NCI-H526 treated with DMSO at 0.1 percent for 48 hours (cell line): ENCODE measurements at regions not wholly inside any gene's neighbourhood (a gene's known extent, or its start where the extent isn't known, plus 50 kb on each side); places are given as distances from the start of the nearest gene placed in this dataset.

Experiments used
- DNase-seq: peaks from one replicate; lab custom pipeline; 2025; lab: John Stamatoyannopoulos, UW

DNA sequence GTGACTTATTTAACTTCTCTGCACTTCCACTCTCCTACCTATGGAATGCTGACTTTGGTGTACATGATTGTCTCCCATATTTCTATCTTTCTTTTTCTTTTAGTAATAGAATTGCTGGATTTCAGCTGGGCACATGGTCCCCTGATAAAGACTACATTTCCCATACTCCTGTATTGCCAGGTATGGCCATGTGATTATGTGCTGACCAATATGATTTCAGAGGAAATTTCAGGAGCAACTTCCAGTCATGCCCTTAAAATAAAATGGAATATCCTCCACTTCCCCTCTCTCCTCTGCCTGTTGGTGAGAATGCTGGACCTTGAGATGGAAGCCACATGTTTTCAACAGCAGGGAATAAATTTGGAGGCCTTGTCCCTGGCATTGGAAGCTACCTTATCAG lies 130.7 kb upstream of the IGSF21 start:
- no peak for DNase-seq

DNA sequence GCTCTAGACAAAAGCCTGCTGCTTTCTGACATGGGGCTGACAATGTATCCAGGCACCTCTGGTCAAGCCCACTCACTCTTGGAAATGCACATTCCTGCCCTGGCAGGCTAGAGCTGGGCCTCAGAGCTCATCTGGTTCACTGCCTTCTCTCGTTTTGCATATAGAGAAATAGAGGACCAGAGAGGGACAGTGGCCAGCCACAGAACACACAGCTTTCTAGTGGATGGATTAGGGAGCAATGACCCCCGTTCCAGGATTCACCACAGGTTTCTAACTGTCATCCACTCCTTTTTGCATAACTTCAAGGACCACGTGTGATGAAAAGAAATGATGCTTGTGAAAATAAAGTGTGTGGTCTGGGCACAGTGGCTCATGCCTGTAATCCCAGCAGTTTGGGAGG lies 129.6 kb upstream of the IGSF21 start:
- DNase-seq: no peak

DNA sequence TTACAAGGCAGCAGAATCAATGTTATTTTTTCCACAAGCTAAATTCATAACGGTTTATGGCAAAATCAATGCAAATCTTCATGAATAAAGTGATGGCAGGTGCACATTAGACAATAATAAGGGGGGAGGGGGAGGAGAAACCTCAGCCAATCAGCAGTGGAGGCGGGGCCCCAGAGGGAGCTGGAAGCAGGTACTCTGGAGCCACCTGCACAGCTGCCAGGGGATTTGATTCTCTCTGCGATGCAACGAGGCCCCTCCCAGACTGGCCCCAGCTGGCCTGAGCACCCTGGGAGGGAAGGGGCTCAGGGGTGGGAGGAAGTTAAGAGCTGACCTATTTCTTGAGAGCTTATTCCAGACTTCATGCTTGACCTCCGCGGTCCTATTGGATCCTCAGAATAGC lies 127.8 kb upstream of the IGSF21 start:
- DNase-seq: peak; percentile 86

DNA sequence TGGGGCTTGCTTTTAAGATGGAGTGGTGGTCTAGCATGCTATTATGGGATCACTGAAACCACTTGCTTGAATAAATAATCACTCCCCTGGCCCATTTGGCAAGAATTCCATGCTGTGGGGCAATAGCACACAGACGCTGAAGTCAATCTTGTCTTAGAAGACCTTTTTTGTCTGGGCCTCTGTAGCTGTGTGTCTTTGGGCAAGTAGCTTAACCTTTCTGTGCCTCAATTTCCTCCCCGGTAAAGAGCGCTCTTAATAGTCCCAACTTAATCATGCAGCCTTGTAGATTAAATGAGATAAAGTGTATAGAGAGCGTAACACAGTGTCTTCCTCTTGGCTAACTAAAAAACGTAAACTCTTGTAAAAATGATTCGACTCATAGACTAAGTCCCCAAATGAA lies 125.4 kb upstream of the IGSF21 start:
- DNase-seq: no peak

DNA sequence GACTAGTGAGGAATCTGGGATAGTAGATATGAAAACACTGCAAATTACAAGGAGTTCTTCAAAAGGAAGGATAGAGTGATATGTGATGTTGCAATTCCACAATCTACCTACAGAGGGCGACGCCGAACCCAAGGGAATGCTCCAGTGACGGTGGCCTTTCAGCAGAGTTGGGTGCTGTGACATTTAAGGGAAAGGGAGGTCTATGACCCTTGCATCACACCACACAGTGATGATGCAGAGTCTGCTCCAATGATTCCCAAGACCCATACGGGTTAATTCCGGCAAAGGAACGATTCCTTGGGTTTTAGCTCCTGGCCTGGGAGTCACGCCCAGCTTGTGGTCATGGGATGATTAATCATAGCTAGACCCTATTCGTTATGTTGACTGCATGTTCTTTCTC lies 123.0 kb upstream of the IGSF21 start:
- DNase-seq: no peak

DNA sequence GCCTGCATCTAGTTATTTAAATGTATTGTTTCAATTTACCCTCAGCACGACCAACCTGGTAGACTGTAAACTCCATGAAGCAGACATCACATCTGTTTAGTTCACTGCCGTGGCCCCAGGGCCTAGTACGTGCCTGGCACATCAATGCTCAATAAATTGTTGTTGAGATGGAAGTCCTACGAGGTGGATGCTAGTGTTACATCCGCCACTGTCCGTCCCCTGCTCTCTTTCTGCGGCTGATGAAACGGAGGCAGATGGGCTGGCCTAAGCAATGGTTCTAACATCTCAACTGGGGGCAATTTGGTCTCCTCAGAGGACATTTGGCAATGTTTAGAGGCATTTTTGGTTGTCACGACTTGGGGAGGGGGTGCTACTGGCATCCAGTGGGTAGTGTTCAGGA lies 121.4 kb upstream of the IGSF21 start:
- no peak for DNase-seq

DNA sequence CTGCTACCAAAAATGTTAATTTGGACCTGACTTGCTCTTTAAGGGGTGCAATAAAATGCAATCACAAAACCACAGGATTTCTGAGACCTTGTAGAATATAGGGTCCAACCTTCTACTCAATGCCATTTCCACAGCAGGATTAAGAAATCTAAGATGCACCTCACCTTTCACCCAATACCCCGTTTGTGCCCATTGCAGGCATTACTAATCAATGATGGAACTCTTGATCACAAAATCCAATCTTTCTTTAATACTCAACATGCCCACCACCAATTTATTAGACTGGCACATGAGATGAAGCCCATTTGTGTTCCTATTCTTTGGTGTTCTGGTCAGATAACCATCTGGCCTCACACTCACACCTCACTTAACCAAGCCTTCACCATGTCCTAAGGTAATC lies 117.2 kb upstream of the IGSF21 start:
- no peak for DNase-seq

DNA sequence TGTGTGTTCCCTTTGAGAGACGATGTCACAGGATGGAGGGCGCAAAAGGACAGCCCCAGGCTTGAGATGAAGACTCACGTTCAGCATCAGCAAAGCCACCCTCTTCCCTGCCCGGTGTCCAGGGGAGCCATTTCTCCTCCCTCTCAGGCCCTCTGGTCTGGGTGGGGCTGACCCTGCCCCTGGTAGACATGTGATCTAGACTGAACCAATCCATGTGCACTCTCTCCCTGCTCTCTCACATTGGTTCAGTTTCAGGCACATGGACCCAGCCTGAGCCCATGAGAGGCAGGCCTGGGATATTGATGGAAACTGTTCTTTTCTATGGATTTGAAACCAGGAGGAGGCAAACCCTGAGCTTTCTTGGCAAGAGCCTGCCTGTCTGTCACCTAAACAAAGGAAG lies 115.6 kb upstream of the IGSF21 start:
- DNase-seq: no peak

DNA sequence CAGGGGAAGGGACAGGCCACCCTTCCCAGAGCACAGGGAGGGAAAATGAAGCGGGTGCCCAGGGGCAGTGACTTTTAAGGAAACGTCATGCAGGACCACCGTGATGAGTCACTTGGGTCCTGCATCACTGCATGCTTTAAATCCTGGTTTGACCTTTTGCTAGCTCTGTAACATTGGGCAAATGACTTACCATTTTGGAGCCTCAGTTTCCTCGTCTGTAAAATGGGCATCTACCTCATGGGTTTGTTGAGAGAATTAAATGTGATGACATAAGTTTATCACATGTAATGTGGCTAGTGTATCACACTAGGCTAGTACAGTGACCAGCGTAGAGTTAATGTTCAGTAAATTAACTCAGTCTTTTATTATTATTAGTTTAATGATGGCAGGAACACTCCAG lies 114.8 kb upstream of the IGSF21 start:
- DNase-seq: no peak

DNA sequence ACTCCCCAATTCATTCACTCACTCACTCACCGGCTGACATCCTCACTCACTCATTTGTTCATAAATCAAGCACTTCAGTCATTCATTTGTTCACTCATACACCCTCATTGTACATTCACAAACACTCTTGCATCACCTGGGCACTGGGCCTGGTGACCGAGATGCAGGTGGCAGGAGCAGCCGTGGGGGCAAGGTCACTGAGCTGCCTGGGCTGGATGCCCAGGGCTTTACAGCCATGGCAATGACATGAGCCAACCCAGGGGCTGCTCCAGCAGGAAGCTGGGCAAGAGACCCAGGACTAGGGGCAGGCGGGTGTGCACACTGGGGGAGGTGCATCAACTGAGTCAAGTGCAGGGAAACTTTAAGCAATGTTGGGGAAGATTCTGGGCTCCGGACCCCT lies 113.6 kb upstream of the IGSF21 start:
- DNase-seq: no peak

DNA sequence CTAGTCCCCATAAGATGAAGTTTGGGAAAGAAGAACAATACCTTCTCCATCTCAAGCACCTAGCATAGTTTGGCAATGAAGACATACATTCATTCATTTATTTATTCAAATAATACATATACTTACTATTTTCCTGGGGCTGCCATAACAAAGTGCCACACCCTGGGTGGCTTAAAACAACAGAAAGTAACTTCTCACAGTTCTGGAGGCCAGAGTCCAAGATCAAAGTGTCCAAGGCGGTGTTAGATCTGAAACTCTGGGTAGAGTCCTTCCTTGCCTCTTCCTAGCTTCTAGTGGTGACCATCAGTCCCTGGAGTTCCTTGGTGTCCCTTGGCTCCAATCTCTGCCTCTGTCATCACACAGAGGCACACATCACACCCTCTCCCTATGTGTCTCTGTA lies 112.1 kb upstream of the IGSF21 start:
- no peak for DNase-seq

DNA sequence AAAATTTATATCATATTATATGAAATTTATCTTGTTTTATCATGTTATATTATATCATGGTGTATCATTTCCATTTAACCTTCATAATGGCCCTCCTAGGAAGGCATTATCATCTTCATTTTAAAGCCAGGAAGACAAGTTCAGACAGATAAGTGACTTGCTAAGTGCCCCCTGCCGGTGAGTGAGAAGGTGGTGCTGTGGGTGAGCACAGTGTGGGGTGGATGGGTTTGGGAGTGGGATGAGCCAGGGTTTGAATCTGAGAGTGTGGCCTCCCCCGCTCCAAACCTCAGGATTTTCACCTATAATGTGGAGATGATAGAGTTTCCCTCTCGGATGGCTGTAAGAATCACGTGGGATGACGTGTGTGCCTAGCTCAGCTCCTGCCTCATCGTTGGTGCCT lies 108.7 kb upstream of the IGSF21 start:
- DNase-seq: no peak

DNA sequence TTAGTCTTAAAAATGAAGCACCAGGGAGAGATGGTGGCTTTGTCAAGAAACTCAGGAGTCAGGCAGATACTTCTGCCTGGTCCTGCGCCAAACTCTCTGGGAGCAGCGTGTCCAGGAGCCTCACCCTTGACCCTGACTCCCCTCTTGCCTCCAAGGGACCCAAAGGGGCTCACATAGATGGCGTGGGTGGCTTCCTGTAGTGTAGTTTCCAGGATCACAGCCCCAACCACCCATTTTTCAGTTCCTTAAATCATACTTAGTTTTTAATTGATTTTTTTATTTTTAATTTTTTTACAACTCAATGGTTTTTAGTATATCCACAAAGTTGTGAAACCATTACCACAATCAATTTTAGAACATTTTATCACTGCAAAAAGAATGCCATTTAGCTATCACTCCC lies 107.7 kb upstream of the IGSF21 start:
- no peak for DNase-seq

DNA sequence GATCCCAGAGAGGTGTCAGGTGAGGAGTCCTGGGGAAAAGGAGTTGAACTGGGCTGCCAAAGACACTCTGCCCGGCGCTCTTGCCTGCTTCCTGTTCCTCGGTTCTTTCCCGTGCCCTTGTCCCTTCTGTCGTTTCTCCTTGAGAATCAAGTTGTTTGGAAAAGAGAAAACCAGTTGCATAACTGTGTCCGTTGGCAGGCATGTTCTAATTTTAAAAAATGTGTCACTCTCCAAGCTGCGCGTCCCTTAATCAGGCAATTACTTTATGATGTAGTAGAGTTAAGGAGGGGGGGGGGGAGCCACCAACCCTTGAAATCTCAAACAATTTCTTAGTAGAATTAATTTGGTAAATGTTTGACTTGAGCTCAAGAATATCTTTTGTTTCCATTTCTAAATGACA lies 105.9 kb upstream of the IGSF21 start:
- DNase-seq: no peak

DNA sequence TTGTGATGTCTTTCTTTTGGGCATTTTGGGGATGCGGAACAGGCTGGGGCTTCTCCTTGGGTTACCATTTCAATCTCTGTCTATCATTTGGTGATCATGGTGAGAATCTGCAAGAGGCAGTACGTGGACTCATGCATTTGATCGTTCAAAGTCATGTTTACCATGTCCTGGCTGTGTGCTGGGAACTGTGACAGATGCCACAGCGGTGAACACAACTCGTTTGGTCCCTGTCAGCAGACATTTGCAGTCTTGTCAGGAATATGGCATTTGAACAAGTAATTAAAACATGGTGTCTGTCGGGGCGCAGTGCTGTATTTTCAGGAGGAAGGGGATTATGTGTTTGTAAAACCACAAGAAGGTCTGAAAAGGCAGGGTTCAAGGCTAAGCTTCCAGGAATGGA lies 103.3 kb upstream of the IGSF21 start:
- DNase-seq: no peak

DNA sequence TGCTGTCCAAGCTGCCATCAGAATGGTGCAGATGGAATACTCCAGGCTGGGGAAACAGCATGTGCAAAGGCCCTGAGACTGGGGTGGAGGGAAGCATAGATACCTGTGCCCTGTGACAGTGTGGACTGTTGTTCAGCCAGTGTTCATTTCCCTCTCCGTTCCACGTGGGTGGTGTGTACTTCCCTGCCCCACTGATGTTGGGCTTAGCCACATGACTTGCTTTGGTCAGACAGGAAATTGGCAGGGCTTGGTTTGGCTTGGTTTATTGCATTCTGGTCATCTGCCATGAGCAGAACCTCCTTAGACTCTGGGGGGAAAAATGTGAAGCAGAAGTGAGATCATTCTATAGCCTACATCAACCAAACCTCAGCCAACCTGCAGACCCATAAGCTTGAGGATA lies 102.4 kb upstream of the IGSF21 start:
- DNase-seq: no peak

DNA sequence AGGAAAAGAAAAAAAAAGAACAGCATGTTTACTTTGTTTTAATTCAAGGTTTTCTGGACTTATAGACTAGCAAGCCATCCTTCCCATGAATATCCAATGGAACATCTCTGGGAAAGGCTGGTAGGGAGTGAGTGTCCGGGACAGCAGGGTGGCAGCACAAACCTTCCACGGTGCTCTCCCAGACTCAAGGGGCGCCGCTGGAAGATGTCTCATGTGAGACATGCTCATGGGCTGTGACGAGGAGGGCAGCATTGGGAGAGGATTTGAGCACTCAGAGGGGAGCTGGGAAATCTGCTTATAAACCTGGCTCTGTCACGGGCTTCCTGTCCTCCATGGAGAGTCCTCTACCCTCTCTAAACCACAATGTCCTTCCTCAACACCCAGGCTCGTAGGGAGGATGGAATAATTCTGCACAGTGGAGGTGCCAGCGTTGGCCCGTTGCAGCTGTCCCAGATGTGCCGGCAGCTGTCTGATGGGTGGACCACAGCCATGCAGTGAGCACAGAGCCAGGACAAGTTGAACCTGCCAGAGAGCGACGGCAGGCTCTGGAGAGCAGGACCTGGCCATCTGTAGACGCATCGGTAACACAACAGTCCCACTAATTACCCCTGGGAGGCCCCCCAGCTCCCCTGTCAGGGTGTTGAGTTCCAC lies 100.1 kb upstream of the IGSF21 start:
- no peak for DNase-seq

DNA sequence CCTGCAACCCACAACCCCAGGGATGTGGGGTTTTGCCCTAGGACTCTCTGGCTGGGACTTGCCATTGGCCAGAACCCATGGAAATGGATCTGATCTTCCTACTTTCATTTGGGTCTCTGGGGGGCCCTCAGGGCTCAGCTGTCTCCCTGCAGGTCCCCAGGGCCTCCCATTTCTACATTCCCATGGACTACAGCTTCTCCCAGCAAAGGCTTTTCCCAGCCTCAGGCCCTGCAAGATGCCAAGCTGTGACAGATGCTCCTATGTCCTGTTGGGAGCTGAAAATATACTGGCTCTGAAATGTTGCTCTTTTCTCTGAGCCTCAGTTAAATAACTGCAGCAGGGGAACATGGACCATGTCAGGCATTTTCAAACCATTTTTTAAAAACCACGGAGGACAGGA lies 99.5 kb upstream of the IGSF21 start:
- no peak for DNase-seq

DNA sequence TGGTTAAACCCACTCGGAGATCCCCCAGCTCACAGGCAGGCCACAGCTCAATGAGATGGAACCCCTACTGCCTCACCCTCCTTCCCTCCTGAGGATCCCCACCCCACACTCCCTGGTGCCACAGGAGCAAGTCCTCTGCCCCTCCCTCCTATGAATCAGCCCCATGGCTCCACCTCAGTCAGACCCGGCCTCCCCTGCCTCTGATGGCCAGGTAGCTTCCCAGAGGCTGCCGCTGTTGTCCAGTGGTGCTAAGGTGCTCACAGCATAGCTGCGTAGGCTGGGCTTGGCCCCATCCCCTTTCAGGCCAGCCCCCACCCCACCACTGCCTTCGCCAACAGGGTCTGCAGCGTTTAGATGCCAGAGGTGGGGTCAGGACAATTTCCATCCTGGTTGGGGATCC lies 98.5 kb upstream of the IGSF21 start:
- DNase-seq: no peak

DNA sequence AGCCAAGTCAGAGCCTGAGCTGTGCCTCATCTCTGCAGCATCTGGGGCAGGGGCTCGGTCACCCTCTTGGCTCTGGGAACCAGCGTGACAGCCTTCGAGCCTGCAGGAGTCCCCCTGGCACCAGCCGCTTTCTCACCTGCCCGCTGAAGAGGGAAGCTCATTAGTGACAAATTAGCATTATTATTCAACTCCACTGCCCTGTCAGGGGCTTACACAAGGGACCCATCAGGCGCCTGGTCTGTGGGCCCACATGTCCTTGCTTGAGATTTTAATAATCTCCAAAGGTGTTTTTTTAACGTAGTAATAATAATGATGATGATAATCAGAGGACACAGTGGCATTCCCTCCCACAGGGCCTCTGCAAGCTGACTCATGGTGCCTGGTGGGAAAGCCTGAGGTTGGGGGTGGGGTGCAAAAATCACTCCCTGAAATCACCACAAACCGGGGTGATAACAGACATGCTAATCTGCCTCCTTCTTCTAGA lies 98.1 kb upstream of the IGSF21 start:
- no peak for DNase-seq

DNA sequence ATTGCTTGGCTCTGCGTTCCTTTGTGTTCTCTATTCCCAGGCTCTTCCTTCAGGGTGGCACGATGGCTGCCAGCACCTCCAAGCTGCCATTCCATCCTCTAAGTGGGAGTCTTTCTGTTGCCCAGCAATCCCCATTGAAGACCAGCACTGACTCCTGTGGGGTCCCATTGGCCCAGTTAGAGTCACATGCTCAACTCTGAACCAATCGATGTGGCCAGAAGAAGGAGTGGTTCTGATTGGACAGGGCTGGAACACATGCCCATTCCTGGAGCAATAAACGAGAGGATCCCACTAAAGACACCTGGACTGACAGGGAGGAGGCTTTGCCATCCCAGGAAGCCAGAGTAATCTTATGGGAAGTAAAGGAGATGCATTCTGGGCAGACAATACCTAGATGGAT lies 97.2 kb upstream of the IGSF21 start:
- no peak for DNase-seq

DNA sequence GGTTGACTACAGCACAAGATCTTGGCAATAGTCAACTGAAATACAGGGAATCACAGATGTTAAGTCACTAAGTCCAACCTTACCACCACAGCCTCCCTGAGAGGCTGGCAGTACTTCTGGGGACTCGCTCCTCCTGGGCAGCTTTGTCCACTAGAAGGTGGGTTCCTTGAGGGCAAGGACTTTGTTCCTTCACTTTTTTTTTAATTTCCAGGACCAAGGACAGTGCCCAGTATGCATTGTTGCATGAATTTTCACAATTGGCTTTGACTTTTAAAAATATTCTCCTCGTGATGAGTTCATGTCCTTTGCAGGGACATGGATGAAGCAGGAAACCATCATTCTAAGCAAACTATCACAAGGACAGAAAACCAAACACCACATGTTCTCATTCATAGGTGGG lies 96.7 kb upstream of the IGSF21 start:
- no peak for DNase-seq

DNA sequence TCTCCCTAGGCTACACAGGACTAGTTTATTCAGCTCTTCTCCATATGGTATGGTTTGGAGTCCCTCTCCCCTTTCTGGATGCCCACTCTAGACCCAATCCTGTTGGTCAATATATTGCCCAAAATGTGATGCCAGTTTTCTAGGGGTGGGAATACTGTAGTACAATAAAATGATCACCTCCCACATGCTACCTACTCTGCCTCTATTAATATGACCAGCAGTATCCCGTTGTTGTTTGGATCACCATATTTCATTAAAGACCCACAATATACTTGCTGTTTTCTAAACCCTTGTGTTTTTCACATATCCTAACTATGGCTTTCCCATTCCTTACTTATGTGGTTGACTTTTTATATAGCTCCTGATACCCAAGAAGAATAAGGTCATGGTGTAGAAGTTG lies 95.9 kb upstream of the IGSF21 start:
- no peak for DNase-seq

DNA sequence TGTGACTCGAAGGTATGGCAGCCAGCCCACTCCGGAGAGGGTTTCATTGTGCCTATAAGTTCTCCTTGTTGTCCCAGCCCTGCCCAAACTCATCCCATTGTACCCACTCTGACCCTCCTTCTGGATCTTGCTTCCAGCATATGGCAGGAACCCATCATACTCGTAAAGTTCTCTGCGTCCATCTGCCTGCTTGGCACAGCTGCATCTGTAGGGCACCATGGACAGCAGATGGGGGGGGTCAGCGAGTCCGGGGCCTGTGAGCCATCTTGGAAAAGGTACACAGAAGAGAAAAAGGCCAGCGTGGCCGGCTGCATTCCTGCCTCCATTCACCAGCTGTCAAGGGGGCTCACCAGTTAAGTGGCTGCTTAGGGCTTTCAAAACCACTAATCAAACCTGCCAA lies 94.9 kb upstream of the IGSF21 start:
- DNase-seq: no peak

DNA sequence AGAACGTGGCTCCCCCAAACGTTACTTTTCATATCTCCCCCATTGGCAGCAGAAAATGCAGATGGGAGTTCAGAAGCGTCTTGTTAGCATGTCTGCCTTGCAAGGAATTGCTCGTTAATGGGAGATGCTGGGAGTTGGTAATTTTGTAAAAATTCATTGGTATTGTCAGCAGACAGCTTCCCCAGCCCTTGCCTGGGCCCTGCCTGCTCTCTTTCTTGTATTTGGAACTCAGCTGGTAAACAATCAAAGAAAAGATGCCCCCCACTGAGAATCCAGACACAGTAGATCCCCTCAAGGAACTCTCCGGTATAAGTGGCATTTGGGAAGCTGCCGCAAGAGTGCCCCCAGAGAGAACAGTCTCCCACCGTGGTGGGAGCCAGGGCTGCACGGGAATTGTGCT lies 94.4 kb upstream of the IGSF21 start:
- no peak for DNase-seq
